GM06990 (cell line): ENCODE measurements at regions not wholly inside any gene's neighbourhood (a gene's known extent, or its start where the extent isn't known, plus 50 kb on each side); places are given as distances from the start of the nearest gene placed in this dataset.
"Not testable (repeated sequence)": the region's sequence is repeated elsewhere in the genome, so short reads cannot be mapped to it uniquely, and the experiment has no call there.

Source experiments
- DNase-seq: peaks from one replicate; pipeline ENCODE4 v3.0.0-alpha.2; 2011; ENCODE audit not compliant: insufficient read length; ENCODE audit errors: extremely low read depth
- H3K27me3 ChIP-seq: replicated peaks from 2 replicates; pipeline ENCODE4 v1.6.0; 2011; ENCODE audit warnings: low read length; ENCODE audit not compliant: control insufficient read depth, insufficient read depth
- H3K36me3 ChIP-seq: 2 replicates; pipeline ENCODE4 v1.5.1; 2011; ENCODE audit warnings: low read length; ENCODE audit not compliant: control insufficient read depth, insufficient read depth
- H3K4me3 ChIP-seq: replicated peaks from 2 replicates; pipeline ENCODE4 v1.5.1; 2011; ENCODE audit warnings: low read depth, mild to moderate bottlenecking, control low read depth, low read length
- TF ChIP-seq, protein P1 (sequence below): IDR thresholded peaks from 2 replicates; pipeline ENCODE4 v1.5.1; 2011; ENCODE audit warnings: low read length, control low read depth, mild to moderate bottlenecking, inconsistent platforms; ENCODE audit not compliant: insufficient read depth, poor library complexity, severe bottlenecking

DNA sequence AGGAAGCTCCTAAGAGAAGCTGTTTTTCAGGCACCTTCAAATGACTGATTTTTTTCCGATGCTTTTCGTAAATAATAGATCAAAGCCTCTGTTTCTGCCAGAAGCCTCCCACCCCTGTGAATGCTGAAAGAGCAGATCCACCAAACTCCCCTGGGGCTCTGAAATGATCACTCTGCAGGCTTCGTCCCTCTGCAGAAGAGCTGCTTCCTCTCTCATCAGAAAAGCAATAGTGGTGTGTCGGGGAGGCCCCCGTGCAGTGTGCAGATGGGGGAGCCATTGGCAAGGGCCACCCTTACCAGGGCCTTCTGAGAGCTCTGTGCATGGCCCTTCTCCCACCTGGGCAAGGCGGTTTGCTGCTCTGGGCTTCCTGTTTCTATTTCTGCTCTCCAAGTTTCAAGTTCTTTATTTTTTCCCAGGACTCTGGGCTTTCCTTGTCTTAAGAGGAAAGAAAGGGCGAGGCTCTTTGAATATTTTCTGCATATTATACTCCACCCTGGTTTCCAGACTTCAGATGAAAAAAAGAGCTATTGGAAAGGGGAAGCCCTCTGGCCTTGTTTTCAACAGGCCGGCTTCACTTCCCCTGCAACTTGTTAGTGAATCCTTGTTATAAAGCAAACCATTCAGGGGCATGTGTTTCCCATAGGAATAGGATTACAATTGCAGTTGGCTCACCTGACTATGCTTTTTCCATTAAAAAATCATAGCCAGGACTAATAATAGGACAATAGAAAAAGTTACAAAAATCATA, 155.2 kb downstream of the TTLL2 start:
- Histone ChIP-seq H3K4me3 (no peak overlapping the region), H3K27me3 (no peaks in the 10 kb centered on the region), H3K36me3 (no peaks in the 10 kb centered on the region)
- TF ChIP-seq, protein P1, sequence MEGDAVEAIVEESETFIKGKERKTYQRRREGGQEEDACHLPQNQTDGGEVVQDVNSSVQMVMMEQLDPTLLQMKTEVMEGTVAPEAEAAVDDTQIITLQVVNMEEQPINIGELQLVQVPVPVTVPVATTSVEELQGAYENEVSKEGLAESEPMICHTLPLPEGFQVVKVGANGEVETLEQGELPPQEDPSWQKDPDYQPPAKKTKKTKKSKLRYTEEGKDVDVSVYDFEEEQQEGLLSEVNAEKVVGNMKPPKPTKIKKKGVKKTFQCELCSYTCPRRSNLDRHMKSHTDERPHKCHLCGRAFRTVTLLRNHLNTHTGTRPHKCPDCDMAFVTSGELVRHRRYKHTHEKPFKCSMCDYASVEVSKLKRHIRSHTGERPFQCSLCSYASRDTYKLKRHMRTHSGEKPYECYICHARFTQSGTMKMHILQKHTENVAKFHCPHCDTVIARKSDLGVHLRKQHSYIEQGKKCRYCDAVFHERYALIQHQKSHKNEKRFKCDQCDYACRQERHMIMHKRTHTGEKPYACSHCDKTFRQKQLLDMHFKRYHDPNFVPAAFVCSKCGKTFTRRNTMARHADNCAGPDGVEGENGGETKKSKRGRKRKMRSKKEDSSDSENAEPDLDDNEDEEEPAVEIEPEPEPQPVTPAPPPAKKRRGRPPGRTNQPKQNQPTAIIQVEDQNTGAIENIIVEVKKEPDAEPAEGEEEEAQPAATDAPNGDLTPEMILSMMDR, result no peak
- DNase-seq, result no peak

DNA sequence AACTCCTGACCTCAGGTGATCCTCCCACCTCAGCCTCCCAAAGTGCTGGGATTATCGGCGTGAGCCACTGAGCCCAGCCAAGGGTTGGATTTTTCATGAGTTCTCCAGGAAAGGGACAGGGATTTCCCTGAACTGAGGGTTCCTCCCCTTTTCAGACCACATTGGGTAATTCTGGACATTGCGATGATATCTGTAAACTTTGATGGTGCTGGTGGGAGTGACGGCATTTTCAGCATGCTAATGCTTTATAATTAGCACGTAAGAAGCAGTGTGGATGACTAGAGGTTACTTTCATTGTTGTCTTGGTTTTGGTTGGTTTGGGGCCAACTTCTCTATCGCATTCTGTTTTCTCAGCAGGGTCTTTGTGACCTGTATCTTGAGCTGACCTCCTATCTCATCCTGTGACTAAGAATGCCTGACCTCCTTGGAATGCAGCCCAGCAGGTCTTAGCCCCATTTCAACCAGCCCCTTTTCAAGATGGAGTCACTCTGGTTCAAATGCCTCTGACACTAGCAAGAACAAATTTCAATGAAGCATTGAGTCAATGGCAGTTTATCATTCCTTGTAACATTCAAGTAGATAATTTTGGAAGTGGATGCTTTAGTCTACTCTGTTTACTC, 156.5 kb downstream of the TTLL2 start:
- Histone ChIP-seq H3K27me3 (no peaks in the 10 kb centered on the region; the same call in 1 of the 2 replicates), H3K36me3 (no peaks in the 10 kb centered on the region), H3K4me3 (no peak overlapping the region)
- DNase-seq, result no peak
- TF ChIP-seq, protein P1, result no peak

- H3K36me3 ChIP-seq, H3K4me3 ChIP-seq, H3K27me3 ChIP-seq, DNase-seq: not testable (repeated sequence)
Observed at GRCh38 chr6:167482801-167483200, 157.9 kb downstream of the TTLL2 start.

DNA sequence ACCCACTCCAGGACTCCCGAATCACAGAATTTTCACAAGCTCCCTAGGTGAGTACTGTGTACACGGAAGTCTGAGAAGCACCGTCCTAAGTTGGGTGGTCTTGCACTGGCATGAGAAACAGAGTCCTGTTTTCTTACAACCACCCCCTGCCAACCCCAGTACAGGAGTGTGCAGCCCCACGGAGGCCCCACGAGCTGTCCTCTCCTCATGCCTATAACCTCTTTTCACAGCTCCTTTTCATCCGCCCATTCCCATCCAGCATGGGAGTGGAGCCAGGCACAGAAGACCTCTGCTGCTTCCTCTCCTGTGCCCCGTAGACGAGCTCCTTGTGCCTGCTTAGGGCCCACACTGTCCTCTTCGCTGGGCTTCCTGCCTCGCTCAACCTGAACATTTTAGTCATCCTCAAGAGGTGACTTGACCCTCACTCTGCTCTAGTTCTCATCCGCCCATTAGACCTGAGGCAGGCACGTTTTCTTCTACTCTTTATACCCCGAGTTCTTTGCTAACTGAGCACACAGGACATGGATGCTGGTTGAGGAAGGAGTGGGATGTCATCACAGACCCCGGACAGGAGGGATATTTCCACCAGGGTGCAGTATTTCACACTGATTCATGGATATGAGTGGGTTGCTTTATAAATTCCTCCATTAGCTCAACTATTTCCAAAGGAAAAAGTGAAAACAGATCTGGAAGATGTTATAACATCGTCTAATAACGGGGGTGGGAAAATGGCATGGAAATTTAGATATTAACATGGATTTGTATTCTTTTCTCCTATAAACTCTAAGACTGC, 160.5 kb downstream of the TTLL2 start:
- H3K36me3 ChIP-seq, result no peaks in the 10 kb centered on the region
- H3K4me3 ChIP-seq, result no peak overlapping the region
- H3K27me3 ChIP-seq, result no peaks in the 10 kb centered on the region; the same call in 1 of the 2 replicates
- DNase-seq, result no peak
- TF ChIP-seq, protein P1, result no peak

GRCh38 chr6:167487749-167488664, 163.1 kb downstream of the TTLL2 start:
- TF ChIP-seq, protein P1, result no peak
- no peak for DNase-seq
- H3K36me3 ChIP-seq, result no peaks in the 10 kb centered on the region
- no peaks in the 10 kb centered on the region; the same call in 1 of the 2 replicates for H3K27me3 ChIP-seq
- no peak overlapping the region for H3K4me3 ChIP-seq
